ENCODE measurements at regions not wholly inside any gene's neighbourhood (a gene's known extent, or its start where the extent isn't known, plus 50 kb on each side); places are given as distances from the start of the nearest gene placed in this dataset.

- no peak overlapping the region for H3K4me3 ChIP-seq (ENCODE audit: low read depth, low read length)
These were observed 171.2 kb upstream of the PRPS1L1 start for GRCh38 chr7:18198868-18199267.

GRCh38 chr7:18200266-18200665 lies 172.6 kb upstream of the PRPS1L1 start:
- H3K4me3 ChIP-seq (ENCODE audit: low read depth, low read length), result no peak overlapping the region

- no peak overlapping the region for H3K4me3 ChIP-seq (ENCODE audit: low read depth, low read length)
These were observed 173.2 kb upstream of the PRPS1L1 start for GRCh38 chr7:18200855-18201254.

GRCh38 chr7:18201350-18201749 lies 173.7 kb upstream of the PRPS1L1 start:
- no peak overlapping the region for H3K4me3 ChIP-seq (ENCODE audit: low read depth, low read length)

- no peak overlapping the region for H3K4me3 ChIP-seq (ENCODE audit: low read depth, low read length)
These were observed 174.8 kb upstream of the PRPS1L1 start for GRCh38 chr7:18202315-18203045.

GRCh38 chr7:18206331-18206730 lies 178.7 kb upstream of the PRPS1L1 start:
- H3K4me3 ChIP-seq (ENCODE audit: low read depth, low read length), result no peak overlapping the region

- H3K4me3 ChIP-seq (ENCODE audit: low read depth, low read length), result no peak overlapping the region
These were observed 181.3 kb upstream of the PRPS1L1 start for GRCh38 chr7:18208921-18209320.

- no peak overlapping the region for H3K4me3 ChIP-seq (ENCODE audit: low read depth, low read length)
These were observed 182.7 kb upstream of the PRPS1L1 start for GRCh38 chr7:18210377-18210776.

- H3K4me3 ChIP-seq (ENCODE audit: low read depth, low read length), result no peak overlapping the region
These were observed 183.1 kb upstream of the PRPS1L1 start for GRCh38 chr7:18210788-18211187.

GRCh38 chr7:18212308-18212707 lies 184.7 kb upstream of the PRPS1L1 start:
- H3K4me3 ChIP-seq (ENCODE audit: low read depth, low read length), result no peak overlapping the region

GRCh38 chr7:18212758-18213157 lies 185.1 kb upstream of the PRPS1L1 start:
- H3K4me3 ChIP-seq (ENCODE audit: low read depth, low read length), result no peak overlapping the region

- no peak overlapping the region for H3K4me3 ChIP-seq (ENCODE audit: low read depth, low read length)
These were observed 186.0 kb upstream of the PRPS1L1 start for GRCh38 chr7:18213652-18214051.

- no peak overlapping the region for H3K4me3 ChIP-seq (ENCODE audit: low read depth, low read length)
These were observed 188.6 kb upstream of the PRPS1L1 start for GRCh38 chr7:18216270-18216669.

- H3K4me3 ChIP-seq (ENCODE audit: low read depth, low read length), result no peak overlapping the region
These were observed 194.0 kb upstream of the PRPS1L1 start for GRCh38 chr7:18221377-18222293.

GRCh38 chr7:18222636-18223035 lies 195.0 kb upstream of the PRPS1L1 start:
- H3K4me3 ChIP-seq (ENCODE audit: low read depth, low read length), result no peak overlapping the region

- no peak overlapping the region for H3K4me3 ChIP-seq (ENCODE audit: low read depth, low read length)
These were observed 196.5 kb upstream of the PRPS1L1 start for GRCh38 chr7:18224138-18224537.

GRCh38 chr7:18225067-18225466 lies 197.4 kb upstream of the PRPS1L1 start:
- no peak overlapping the region for H3K4me3 ChIP-seq (ENCODE audit: low read depth, low read length)

- no peak overlapping the region for H3K4me3 ChIP-seq (ENCODE audit: low read depth, low read length)
These were observed 199.0 kb upstream of the PRPS1L1 start for GRCh38 chr7:18226598-18226997.

GRCh38 chr7:18228686-18229085 lies 201.0 kb upstream of the PRPS1L1 start:
- H3K4me3 ChIP-seq (ENCODE audit: low read depth, low read length), result no peak overlapping the region

GRCh38 chr7:18230271-18230670 lies 202.6 kb upstream of the PRPS1L1 start:
- no peak overlapping the region for H3K4me3 ChIP-seq (ENCODE audit: low read depth, low read length)

GRCh38 chr7:18231854-18232253 lies 204.2 kb upstream of the PRPS1L1 start:
- H3K4me3 ChIP-seq (ENCODE audit: low read depth, low read length), result no peak overlapping the region

- no peak overlapping the region for H3K4me3 ChIP-seq (ENCODE audit: low read depth, low read length)
These were observed 206.9 kb upstream of the PRPS1L1 start for GRCh38 chr7:18234519-18234918.

All from iPS-11a (cell line).